ENCODE measurements at regions not wholly inside any gene's neighbourhood (a gene's known extent, or its start where the extent isn't known, plus 50 kb on each side); places are given as distances from the start of the nearest gene placed in this dataset.

GRCh38 chr17:36702636-36703035, 101.3 kb downstream of the MRM1 start:
- WGBS, 2 donors = 0 to 29% methylated on average over 1 of the region's 1 CpG
- no peak overlapping the region for H3K4me3 ChIP-seq (ENCODE audit: low read length in 2 of 2)

GRCh38 chr17:36703860-36704266, 102.5 kb downstream of the MRM1 start:
- no peaks in the 10 kb centered on the region for H3K4me1 ChIP-seq (ENCODE audit: control insufficient read depth in 1 of 2, insufficient read depth in 2 of 2, low read length in 2 of 2)
- ATAC-seq (ENCODE audit: low FRiP score) (no peak), DNase-seq (peak in 1 of 2 donors; percentile 69)
- H3K36me3 ChIP-seq (ENCODE audit: control insufficient read depth in 1 of 2, insufficient read depth in 2 of 2, low read length in 1 of 2) = no peaks in the 10 kb centered on the region
- WGBS, 2 donors = 1 to 2% methylated on average over 34 to 36 of the region's 36 CpGs
- H3K9me3 ChIP-seq (ENCODE audit: control insufficient read depth, low read length) = no peaks in the 10 kb centered on the region
- no peak overlapping the region for H3K27ac ChIP-seq (ENCODE audit: low read depth in 1 of 2, low read length in 2 of 2)
- H3K27me3 ChIP-seq (ENCODE audit: control insufficient read depth in 1 of 2, insufficient read depth in 2 of 2, low read length in 1 of 2) = no peaks in the 10 kb centered on the region
- intact Hi-C loops (cut with DNase I) = no loop called here
- no peak overlapping the region for H3K4me3 ChIP-seq (ENCODE audit: low read length in 2 of 2)

More at GRCh38 chr17:36702636-36703035, 101.3 kb downstream of the MRM1 start:
- Histone ChIP-seq H3K27ac (ENCODE audit: low read depth in 1 of 2, low read length in 2 of 2) (no peak overlapping the region), H3K27me3 (ENCODE audit: control insufficient read depth in 1 of 2, insufficient read depth in 2 of 2, low read length in 1 of 2) (no peaks in the 10 kb centered on the region), H3K4me1 (ENCODE audit: control insufficient read depth in 1 of 2, insufficient read depth in 2 of 2, low read length in 2 of 2) (no peaks in the 10 kb centered on the region), H3K36me3 (ENCODE audit: control insufficient read depth in 1 of 2, insufficient read depth in 2 of 2, low read length in 1 of 2) (no peaks in the 10 kb centered on the region), H3K9me3 (ENCODE audit: control insufficient read depth, low read length) (no peaks in the 10 kb centered on the region)
- intact Hi-C loops (cut with DNase I) = no loop called here
- no peak for ATAC-seq (ENCODE audit: low FRiP score)
- no peak for DNase-seq

GRCh38 chr17:36705283-36705795, 104.0 kb downstream of the MRM1 start:
- H3K27me3 ChIP-seq (ENCODE audit: control insufficient read depth in 1 of 2, insufficient read depth in 2 of 2, low read length in 1 of 2) = no peaks in the 10 kb centered on the region

GRCh38 chr17:36705874-36706731, 104.7 kb downstream of the MRM1 start:
- H3K27ac ChIP-seq (ENCODE audit: low read depth in 1 of 2, low read length in 2 of 2) = no peak overlapping the region
- ATAC-seq (ENCODE audit: low FRiP score) (no peak), DNase-seq (no peak)
- intact Hi-C loops (cut with DNase I) = no loop called here
- H3K36me3 ChIP-seq (ENCODE audit: control insufficient read depth in 1 of 2, insufficient read depth in 2 of 2, low read length in 1 of 2) = no peaks in the 10 kb centered on the region
- no peaks in the 10 kb centered on the region for H3K9me3 ChIP-seq (ENCODE audit: control insufficient read depth, low read length)
- no peaks in the 10 kb centered on the region for H3K27me3 ChIP-seq (ENCODE audit: control insufficient read depth in 1 of 2, insufficient read depth in 2 of 2, low read length in 1 of 2)
- H3K4me1 ChIP-seq (ENCODE audit: control insufficient read depth in 1 of 2, insufficient read depth in 2 of 2, low read length in 2 of 2) = no peaks in the 10 kb centered on the region
- WGBS, 2 donors = 52 to 54% methylated on average over 15 of the region's 15 CpGs
- no peak overlapping the region for H3K4me3 ChIP-seq (ENCODE audit: low read length in 2 of 2)

More at GRCh38 chr17:36705283-36705795, 104.0 kb downstream of the MRM1 start:
- H3K27ac ChIP-seq (ENCODE audit: low read depth in 1 of 2, low read length in 2 of 2) = no peak overlapping the region
- no peak for ATAC-seq (ENCODE audit: low FRiP score)
- H3K4me3 ChIP-seq (ENCODE audit: low read length in 2 of 2) = no peak overlapping the region
- H3K36me3 ChIP-seq (ENCODE audit: control insufficient read depth in 1 of 2, insufficient read depth in 2 of 2, low read length in 1 of 2) = no peaks in the 10 kb centered on the region
- intact Hi-C loops (cut with DNase I) = no loop called here
- H3K9me3 ChIP-seq (ENCODE audit: control insufficient read depth, low read length) = no peaks in the 10 kb centered on the region
- H3K4me1 ChIP-seq (ENCODE audit: control insufficient read depth in 1 of 2, insufficient read depth in 2 of 2, low read length in 2 of 2) = no peaks in the 10 kb centered on the region
- no peak for DNase-seq
- WGBS, 2 donors = 70 to 73% methylated on average over 9 of the region's 9 CpGs

GRCh38 chr17:36707904-36708303, 106.5 kb downstream of the MRM1 start:
- H3K27ac ChIP-seq (ENCODE audit: low read depth in 1 of 2, low read length in 2 of 2) = no peak overlapping the region
- ATAC-seq (ENCODE audit: low FRiP score) (no peak), DNase-seq (no peak)
- intact Hi-C loops (cut with DNase I) = no loop called here
- WGBS, 2 donors = 90 to 92% methylated on average over 3 of the region's 3 CpGs
- no peaks in the 10 kb centered on the region for H3K27me3 ChIP-seq (ENCODE audit: control insufficient read depth in 1 of 2, insufficient read depth in 2 of 2, low read length in 1 of 2)
- no peaks in the 10 kb centered on the region for H3K36me3 ChIP-seq (ENCODE audit: control insufficient read depth in 1 of 2, insufficient read depth in 2 of 2, low read length in 1 of 2)
- no peaks in the 10 kb centered on the region for H3K4me1 ChIP-seq (ENCODE audit: control insufficient read depth in 1 of 2, insufficient read depth in 2 of 2, low read length in 2 of 2)
- H3K4me3 ChIP-seq (ENCODE audit: low read length in 2 of 2) = no peak overlapping the region
- no peaks in the 10 kb centered on the region for H3K9me3 ChIP-seq (ENCODE audit: control insufficient read depth, low read length)

GRCh38 chr17:36714789-36715188, 113.4 kb downstream of the MRM1 start:
- ATAC-seq (ENCODE audit: low FRiP score) (no peak), DNase-seq (no peak)
- 73 to 77% methylated on average over 6 of the region's 6 CpGs for WGBS, 2 donors
- no peak overlapping the region for H3K4me3 ChIP-seq (ENCODE audit: low read length in 2 of 2)
- no peaks in the 10 kb centered on the region for H3K9me3 ChIP-seq (ENCODE audit: control insufficient read depth, low read length)
- H3K27me3 ChIP-seq (ENCODE audit: control insufficient read depth in 1 of 2, insufficient read depth in 2 of 2, low read length in 1 of 2) = no peaks in the 10 kb centered on the region
- intact Hi-C loops (cut with DNase I) = no loop called here
- no peaks in the 10 kb centered on the region for H3K36me3 ChIP-seq (ENCODE audit: control insufficient read depth in 1 of 2, insufficient read depth in 2 of 2, low read length in 1 of 2)
- no peak overlapping the region for H3K27ac ChIP-seq (ENCODE audit: low read depth in 1 of 2, low read length in 2 of 2)
- H3K4me1 ChIP-seq (ENCODE audit: control insufficient read depth in 1 of 2, insufficient read depth in 2 of 2, low read length in 2 of 2) = no peaks in the 10 kb centered on the region

GRCh38 chr17:36715951-36716350, 114.6 kb downstream of the MRM1 start:
- 84 to 87% methylated on average over 7 of the region's 7 CpGs for WGBS, 2 donors
- H3K27ac ChIP-seq (ENCODE audit: low read depth in 1 of 2, low read length in 2 of 2) = no peak overlapping the region
- no peaks in the 10 kb centered on the region for H3K4me1 ChIP-seq (ENCODE audit: control insufficient read depth in 1 of 2, insufficient read depth in 2 of 2, low read length in 2 of 2)
- intact Hi-C loops (cut with DNase I) = no loop called here
- H3K36me3 ChIP-seq (ENCODE audit: control insufficient read depth in 1 of 2, insufficient read depth in 2 of 2, low read length in 1 of 2) = no peaks in the 10 kb centered on the region
- no peak for ATAC-seq (ENCODE audit: low FRiP score)
- DNase-seq = no peak
- H3K27me3 ChIP-seq (ENCODE audit: control insufficient read depth in 1 of 2, insufficient read depth in 2 of 2, low read length in 1 of 2) = no peaks in the 10 kb centered on the region
- H3K4me3 ChIP-seq (ENCODE audit: low read length in 2 of 2) = no peak overlapping the region
- no peaks in the 10 kb centered on the region for H3K9me3 ChIP-seq (ENCODE audit: control insufficient read depth, low read length)

- no peak for ATAC-seq (ENCODE audit: low FRiP score)
- Histone ChIP-seq H3K9me3 (ENCODE audit: control insufficient read depth, low read length) (no peaks in the 10 kb centered on the region), H3K36me3 (ENCODE audit: control insufficient read depth in 1 of 2, insufficient read depth in 2 of 2, low read length in 1 of 2) (no peaks in the 10 kb centered on the region), H3K27me3 (ENCODE audit: control insufficient read depth in 1 of 2, insufficient read depth in 2 of 2, low read length in 1 of 2) (no peaks in the 10 kb centered on the region), H3K27ac (ENCODE audit: low read depth in 1 of 2, low read length in 2 of 2) (no peak overlapping the region), H3K4me1 (ENCODE audit: control insufficient read depth in 1 of 2, insufficient read depth in 2 of 2, low read length in 2 of 2) (no peaks in the 10 kb centered on the region), H3K4me3 (ENCODE audit: low read length in 2 of 2) (no peak overlapping the region)
- intact Hi-C loops (cut with DNase I) = no loop called here
- 66 to 69% methylated on average over 3 of the region's 3 CpGs for WGBS, 2 donors
- DNase-seq = no peak
These were observed 115.7 kb downstream of the MRM1 start for GRCh38 chr17:36717088-36717487.

GRCh38 chr17:36720131-36720530, 118.7 kb downstream of the MRM1 start:
- Histone ChIP-seq H3K4me3 (ENCODE audit: low read length in 2 of 2) (no peak overlapping the region), H3K9me3 (ENCODE audit: control insufficient read depth, low read length) (no peaks in the 10 kb centered on the region), H3K4me1 (ENCODE audit: control insufficient read depth in 1 of 2, insufficient read depth in 2 of 2, low read length in 2 of 2) (no peaks in the 10 kb centered on the region), H3K36me3 (ENCODE audit: control insufficient read depth in 1 of 2, insufficient read depth in 2 of 2, low read length in 1 of 2) (no peaks in the 10 kb centered on the region), H3K27ac (ENCODE audit: low read depth in 1 of 2, low read length in 2 of 2) (no peak overlapping the region), H3K27me3 (ENCODE audit: control insufficient read depth in 1 of 2, insufficient read depth in 2 of 2, low read length in 1 of 2) (no peaks in the 10 kb centered on the region)
- intact Hi-C loops (cut with DNase I) = no loop called here
- ATAC-seq (ENCODE audit: low FRiP score) (no peak), DNase-seq (no peak)
- WGBS, 2 donors = 80 to 85% methylated on average over 4 of the region's 4 CpGs
